AML-193 (cell line): ENCODE measurements at regions not wholly inside any gene's neighbourhood (a gene's known extent, or its start where the extent isn't known, plus 50 kb on each side); places are given as distances from the start of the nearest gene placed in this dataset.

ENCODE experiments used
- DNase-seq, 2 experiments: peaks; one replicate each; lab custom pipeline; 2025; lab: John Stamatoyannopoulos, UW

- no peak for DNase-seq
Observed at GRCh38 chr2:133945089-133945488, 308.8 kb upstream of the MGAT5 start.

GRCh38 chr2:133947057-133947456 lies 306.8 kb upstream of the MGAT5 start:
- DNase-seq: no peak

GRCh38 chr2:133948610-133949290 lies 305.1 kb upstream of the MGAT5 start:
- no peak for DNase-seq

- no peak for DNase-seq
Observed at GRCh38 chr2:133949595-133949994, 304.3 kb upstream of the MGAT5 start.

- no peak for DNase-seq
Observed at GRCh38 chr2:133951209-133951608, 302.7 kb upstream of the MGAT5 start.

- DNase-seq: no peak
Observed at GRCh38 chr2:133952420-133952819, 301.5 kb upstream of the MGAT5 start.

GRCh38 chr2:133952896-133953295 lies 301.0 kb upstream of the MGAT5 start:
- DNase-seq: no peak

- DNase-seq: no peak
Observed at GRCh38 chr2:133953524-133953923, 300.3 kb upstream of the MGAT5 start.

- DNase-seq: no peak
Observed at GRCh38 chr2:133954636-133955035, 299.2 kb upstream of the MGAT5 start.

GRCh38 chr2:133955169-133955568 lies 298.7 kb upstream of the MGAT5 start:
- no peak for DNase-seq

GRCh38 chr2:133956434-133956935 lies 297.4 kb upstream of the MGAT5 start:
- no peak for DNase-seq

GRCh38 chr2:133957724-133958480 lies 296.0 kb upstream of the MGAT5 start:
- DNase-seq: no peak

- no peak for DNase-seq
Observed at GRCh38 chr2:133959066-133959465, 294.8 kb upstream of the MGAT5 start.

GRCh38 chr2:133966720-133967304 lies 287.1 kb upstream of the MGAT5 start:
- no peak for DNase-seq

- DNase-seq: no peak
Observed at GRCh38 chr2:133967326-133967725, 286.5 kb upstream of the MGAT5 start.

- DNase-seq: no peak
Observed at GRCh38 chr2:133968446-133968845, 285.4 kb upstream of the MGAT5 start.

GRCh38 chr2:133970641-133971040 lies 283.2 kb upstream of the MGAT5 start:
- DNase-seq: no peak

- no peak for DNase-seq
Observed at GRCh38 chr2:133972297-133972696, 281.6 kb upstream of the MGAT5 start.

GRCh38 chr2:133972786-133973185 lies 281.1 kb upstream of the MGAT5 start:
- no peak for DNase-seq

GRCh38 chr2:133974353-133974752 lies 279.5 kb upstream of the MGAT5 start:
- no peak for DNase-seq

- no peak for DNase-seq
Observed at GRCh38 chr2:133975135-133975534, 278.7 kb upstream of the MGAT5 start.

- DNase-seq: no peak
Observed at GRCh38 chr2:133975676-133976428, 278.0 kb upstream of the MGAT5 start.
